Adrenal gland (tissue), 5 donors: ENCODE measurements at regions not wholly inside any gene's neighbourhood (a gene's known extent, or its start where the extent isn't known, plus 50 kb on each side); places are given as distances from the start of the nearest gene placed in this dataset.

Experiments used
- CTCF ChIP-seq, 6 experiments: fragments of 450-650 bp in 4 of 6; fragments of 200-600 bp in 2 of 6; sonication (generic) in 1 of 6; IDR thresholded peaks; 1 replicate in 5 of 6; 2 replicates in 1 of 6; pipeline versions ENCODE4 v1.5.1 to v1.8.0; 2016 to 2021; ENCODE audit warnings: antibody characterized with exemption in 6 of 6, mild to moderate bottlenecking in 2 of 6, moderate library complexity in 1 of 6
- POLR2A ChIP-seq, 2 donors: fragments of 450-650 bp; IDR thresholded peaks; one replicate each; pipeline ENCODE4 v1.6.1; 2017; ENCODE audit warnings: antibody characterized with exemption in 2 of 2, mild to moderate bottlenecking in 2 of 2, moderate library complexity in 1 of 2
- donor health status: DM: no; HTN: no; CAD: no.

DNA sequence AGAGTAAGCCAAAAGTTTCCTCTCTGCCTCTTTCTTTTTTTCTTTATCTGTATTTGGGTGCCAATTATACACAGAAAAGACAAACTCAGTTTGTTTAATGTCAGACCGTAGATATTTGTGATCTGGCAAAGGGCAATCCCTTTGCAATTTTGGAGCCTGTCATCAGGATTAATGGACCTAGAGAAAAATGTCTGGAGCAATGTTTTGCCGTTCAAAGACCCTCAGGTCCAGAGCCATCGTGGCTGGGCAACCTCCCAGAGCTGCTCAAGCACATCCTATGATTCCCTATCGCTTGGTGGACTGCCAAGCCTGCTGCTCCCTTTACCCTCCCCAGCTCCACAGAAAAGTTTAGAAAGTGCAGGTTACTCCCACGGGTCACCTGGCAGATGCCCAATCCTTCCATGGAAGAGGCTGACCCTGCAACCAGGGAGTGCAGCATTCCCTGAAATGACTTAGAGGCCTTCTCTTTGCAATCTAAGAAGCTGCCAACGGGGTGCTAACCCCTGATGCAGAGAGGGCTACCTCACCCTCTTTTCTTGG lies 112.5 kb upstream of the NGF start:
- no peak for TF ChIP-seq CTCF (IDR thresholded peaks at IDR 0.05)
- no peak for TF ChIP-seq POLR2A (IDR thresholded peaks at IDR 0.05)
